Gastrocnemius medialis (tissue), 4 donors: ENCODE measurements at regions not wholly inside any gene's neighbourhood (a gene's known extent, or its start where the extent isn't known, plus 50 kb on each side); places are given as distances from the start of the nearest gene placed in this dataset.
A peak's percentile ranks its signal among the peaks of the same experiment; 100 is the strongest.

ENCODE experiments used
- ATAC-seq, 2 donors: fragments of 150-250 bp; one replicate each; pipeline ENCODE4 v1.9.1; 2016
- DNase-seq, 2 donors: peaks; one replicate each; pipeline ENCODE4 v3.0.0-alpha.2; 2019
- H3K27ac ChIP-seq, 4 donors: fragments of 200-600 bp; sonication (generic); 1 replicate in 1 of 4; 2 replicates in 3 of 4; pipeline ENCODE4 v1.5.1; 2016 to 2018; ENCODE audit warnings: mild to moderate bottlenecking in 2 of 4, moderate library complexity in 1 of 4
- H3K27me3 ChIP-seq, 3 donors: fragments of 200-600 bp; sonication (generic) in 2 of 3; 1 replicate in 1 of 3; 2 replicates in 2 of 3; pipeline versions ENCODE4 v1.5.1 to v1.6.0; 2016 to 2019; ENCODE audit warnings: mild to moderate bottlenecking in 1 of 3, moderate library complexity in 1 of 3
- H3K36me3 ChIP-seq, 2 donors: fragments of 200-600 bp; sonication (generic) in 1 of 2; one replicate each; pipeline ENCODE4 v1.5.1; 2017 to 2018
- H3K4me1 ChIP-seq, 2 donors: fragments of 200-600 bp; sonication (generic) in 1 of 2; one replicate each; pipeline ENCODE4 v1.5.1; 2016 to 2017; ENCODE audit warnings: mild to moderate bottlenecking in 2 of 2
- H3K4me3 ChIP-seq, 4 donors: fragments of 200-600 bp; sonication (generic) in 3 of 4; 1 replicate in 1 of 4; 2 replicates in 3 of 4; pipeline ENCODE4 v1.5.1; 2016 to 2019; ENCODE audit warnings: mild to moderate bottlenecking in 2 of 4
- H3K9me3 ChIP-seq, 3 donors: fragments of 200-600 bp; sonication (generic) in 2 of 3; 1 replicate in 1 of 3; 2 replicates in 2 of 3; pipeline ENCODE4 v1.5.1; 2016 to 2019
- CTCF ChIP-seq, 5 experiments: fragments of 450-650 bp in 3 of 5; fragments of 200-600 bp in 2 of 5; sonication (generic) in 2 of 5; IDR thresholded peaks in 4 of 5; conservative IDR thresholded peaks in 1 of 5; 1 replicate in 4 of 5; 2 replicates in 1 of 5; pipeline ENCODE4 v1.5.1; 2016 to 2019; ENCODE audit warnings: antibody characterized with exemption in 5 of 5, mild to moderate bottlenecking in 3 of 5, moderate library complexity in 3 of 5
- POLR2A ChIP-seq, 2 donors: fragments of 450-650 bp; IDR thresholded peaks; one replicate each; pipeline ENCODE4 v1.6.1; 2017; ENCODE audit warnings: antibody characterized with exemption in 2 of 2, mild to moderate bottlenecking in 2 of 2, moderate library complexity in 2 of 2
- in situ Hi-C, 4 donors: fragments of 200-750 bp; cut with MboI; loops; one replicate each; pipeline versions ENCODE4 v1.15.0 to v1.8.0; 2017; ENCODE audit warnings: low sequenced_read_pairs in 4 of 4
- intact Hi-C: fragments of 100-400 bp; cut with DNase I; formaldehyde crosslinking; loops from one replicate; pipeline ENCODE4 v1.15.1; 2023; ENCODE audit warnings: low total_unique reads

DNA sequence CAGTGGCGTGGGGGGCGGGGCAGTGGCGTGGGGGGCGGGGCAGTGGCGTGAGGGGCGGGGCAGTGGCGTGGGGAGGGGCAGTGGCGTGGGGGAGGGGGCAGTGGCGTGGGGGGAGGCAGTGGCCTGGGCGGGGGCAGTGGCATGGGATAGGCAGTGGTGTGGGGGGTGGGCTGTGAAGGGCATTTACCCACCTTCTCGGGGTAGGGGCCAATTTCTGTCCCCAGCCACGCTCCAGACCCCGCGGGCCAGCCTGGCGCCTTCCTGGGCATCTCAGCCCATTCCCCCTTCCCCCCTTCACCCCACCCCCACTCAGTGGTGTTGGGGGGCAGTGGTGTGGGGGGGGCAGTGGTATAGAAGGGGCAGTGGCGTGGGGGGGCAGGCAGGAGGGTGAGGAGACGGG, 92.7 kb downstream of the LITAF start:
- in situ Hi-C loops (no loop called here), intact Hi-C loops (loop anchor here (10.0 kb wide), 1 partner anchor 221 kb away; no protein-coding TSS in a partner anchor)
- ATAC-seq (no peak), DNase-seq (no peak)
- no peaks in the 10 kb centered on the region for H3K27me3 ChIP-seq
- TF ChIP-seq POLR2A (IDR thresholded peaks at IDR 0.05) (no peak), CTCF (IDR thresholded peaks at IDR 0.05 in 4 of 5, conservative IDR thresholded peaks at IDR 0.05 in 1 of 5) (no peak)
- H3K9me3 ChIP-seq: no peaks in the 10 kb centered on the region
- no peaks in the 10 kb centered on the region for H3K36me3 ChIP-seq
- H3K27ac ChIP-seq: peak overlapping the region; percentile 84 to 96 (median 92)
- H3K4me1 ChIP-seq: peaks cover 33 to 34% of the 10 kb centered on the region in 2 donors
- no peak overlapping the region for H3K4me3 ChIP-seq

DNA sequence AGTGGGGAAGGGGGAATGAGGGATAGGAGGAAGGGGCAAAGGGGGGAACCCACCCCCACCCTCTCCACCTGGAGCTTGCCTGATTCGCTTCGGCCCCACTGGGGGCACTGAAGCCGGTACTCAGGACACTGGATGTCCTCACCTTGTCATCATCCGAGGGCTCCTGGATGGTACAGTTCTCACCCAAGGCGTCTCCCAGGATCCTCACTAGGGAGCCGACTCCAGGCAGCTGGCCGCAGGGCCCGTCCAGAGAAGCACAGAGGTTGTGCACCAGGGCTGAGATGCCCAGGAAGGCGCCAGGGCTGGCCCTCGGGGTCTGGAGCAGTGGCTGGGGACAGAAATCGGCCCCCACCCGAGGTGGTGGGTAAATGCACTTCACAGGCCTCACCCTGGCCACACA, 92.3 kb downstream of the LITAF start:
- no peak for TF ChIP-seq CTCF (IDR thresholded peaks at IDR 0.05 in 4 of 5, conservative IDR thresholded peaks at IDR 0.05 in 1 of 5)
- TF ChIP-seq POLR2A (IDR thresholded peaks at IDR 0.05): no peak
- in situ Hi-C loops: no loop called here
- Histone ChIP-seq H3K27ac (peak overlapping the region; percentile 84 to 96 (median 92)), H3K4me1 (peaks cover 33 to 34% of the 10 kb centered on the region in 2 donors), H3K36me3 (no peaks in the 10 kb centered on the region), H3K27me3 (no peaks in the 10 kb centered on the region), H3K4me3 (no peak overlapping the region), H3K9me3 (no peaks in the 10 kb centered on the region)
- DNase-seq (peak in 1 of 2 donors; percentile 37), ATAC-seq (no peak)
- intact Hi-C loops: loop anchor here (10.0 kb wide), 1 partner anchor 220 kb away; no protein-coding TSS in a partner anchor

DNA sequence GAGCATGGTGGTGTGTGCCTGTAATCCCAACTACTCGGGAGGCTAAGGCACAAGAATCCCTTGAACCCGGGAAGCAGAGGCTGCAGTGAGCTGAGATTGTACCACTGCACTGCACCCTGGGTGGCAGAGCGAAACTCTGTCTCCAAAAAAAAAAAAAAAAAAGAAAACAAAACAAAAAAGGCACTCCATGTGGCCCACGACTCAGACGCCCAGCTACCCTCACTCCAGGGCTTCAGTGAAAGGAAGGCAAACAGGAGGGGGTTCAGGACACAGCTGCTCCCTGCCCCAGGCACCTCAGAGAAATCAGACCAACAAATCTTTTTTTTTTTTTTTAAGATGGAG, 91.7 kb downstream of the LITAF start:
- intact Hi-C loops: loop anchor here (5.0 to 10.0 kb wide), 5 partner anchors 220 to 553 kb away; partner anchors contain the start of genes CLEC16A, DEXI, TXNDC11 and ZC3H7A
- TF ChIP-seq POLR2A (IDR thresholded peaks at IDR 0.05) (no peak), CTCF (IDR thresholded peaks at IDR 0.05 in 4 of 5, conservative IDR thresholded peaks at IDR 0.05 in 1 of 5) (no peak)

More for the DNA sequence above, 91.7 kb downstream of the LITAF start:
- no peaks in the 10 kb centered on the region for H3K9me3 ChIP-seq
- no peaks in the 10 kb centered on the region for H3K36me3 ChIP-seq
- H3K4me1 ChIP-seq: peaks cover 33 to 34% of the 10 kb centered on the region in 2 donors
- ATAC-seq (no peak), DNase-seq (no peak)
- no peaks in the 10 kb centered on the region for H3K27me3 ChIP-seq
- in situ Hi-C loops: no loop called here
- H3K27ac ChIP-seq: peak overlapping the region; percentile 84 to 96 (median 92)
- H3K4me3 ChIP-seq: no peak overlapping the region
